ENCODE measurements at regions not wholly inside any gene's neighbourhood (a gene's known extent, or its start where the extent isn't known, plus 50 kb on each side); places are given as distances from the start of the nearest gene placed in this dataset.

GRCh38 chr6:164345806-164346496, 931.4 kb downstream of the QKI start:
- no peak for TF ChIP-seq RAD21 (IDR thresholded peaks at IDR 0.05; ENCODE audit: low read depth)
- TF ChIP-seq CEBPB (IDR thresholded peaks at IDR 0.05), result no peak
- TF ChIP-seq REST (IDR thresholded peaks at IDR 0.05; ENCODE audit: low read depth), result no peak
- no peak for TF ChIP-seq YY1 (IDR thresholded peaks at IDR 0.05; ENCODE audit: low read depth)
- no peak for TF ChIP-seq NFIC (IDR thresholded peaks at IDR 0.05)
- TF ChIP-seq ZBTB7A (IDR thresholded peaks at IDR 0.05; ENCODE audit: low read depth), result no peak
- TF ChIP-seq FOXM1 (IDR thresholded peaks at IDR 0.05; ENCODE audit: borderline replicate concordance, low read depth), result no peak
- TF ChIP-seq MAX (IDR thresholded peaks at IDR 0.05), result no peak
- no peak for TF ChIP-seq EP300 (IDR thresholded peaks at IDR 0.05; ENCODE audit: borderline replicate concordance)
- no peak for TF ChIP-seq USF1 (IDR thresholded peaks at IDR 0.05)
- TF ChIP-seq TCF12 (IDR thresholded peaks at IDR 0.05; ENCODE audit: low read depth), result no peak
- no peak for TF ChIP-seq CREB1 (IDR thresholded peaks at IDR 0.05; ENCODE audit: low read depth)
- TF ChIP-seq TEAD4 (IDR thresholded peaks at IDR 0.05), result no peak

- TF ChIP-seq TAF1 (IDR thresholded peaks at IDR 0.05; ENCODE audit: low read depth) (no peak), ZBTB7A (IDR thresholded peaks at IDR 0.05; ENCODE audit: low read depth) (no peak), EGR1 (IDR thresholded peaks at IDR 0.05) (no peak), CEBPB (IDR thresholded peaks at IDR 0.05) (no peak), REST (IDR thresholded peaks at IDR 0.05; ENCODE audit: low read depth) (no peak), TCF12 (IDR thresholded peaks at IDR 0.05; ENCODE audit: low read depth) (no peak), CREB1 (IDR thresholded peaks at IDR 0.05; ENCODE audit: low read depth) (no peak), FOXM1 (IDR thresholded peaks at IDR 0.05; ENCODE audit: borderline replicate concordance, low read depth) (no peak), YY1 (IDR thresholded peaks at IDR 0.05; ENCODE audit: low read depth) (no peak)
Observed at GRCh38 chr6:164345327-164345726, 930.8 kb downstream of the QKI start.

GRCh38 chr6:164344801-164345291, 930.3 kb downstream of the QKI start:
- TF ChIP-seq REST (IDR thresholded peaks at IDR 0.05; ENCODE audit: low read depth) (no peak), CREB1 (IDR thresholded peaks at IDR 0.05; ENCODE audit: low read depth) (no peak), YY1 (IDR thresholded peaks at IDR 0.05; ENCODE audit: low read depth) (no peak), USF1 (IDR thresholded peaks at IDR 0.05) (no peak), ZBTB7A (IDR thresholded peaks at IDR 0.05; ENCODE audit: low read depth) (no peak), TCF12 (IDR thresholded peaks at IDR 0.05; ENCODE audit: low read depth) (no peak), EP300 (IDR thresholded peaks at IDR 0.05; ENCODE audit: borderline replicate concordance) (no peak), MAX (IDR thresholded peaks at IDR 0.05) (no peak), EGR1 (IDR thresholded peaks at IDR 0.05) (no peak), TEAD4 (IDR thresholded peaks at IDR 0.05) (no peak), TAF1 (IDR thresholded peaks at IDR 0.05; ENCODE audit: low read depth) (no peak), FOXM1 (IDR thresholded peaks at IDR 0.05; ENCODE audit: borderline replicate concordance, low read depth) (no peak), CEBPB (IDR thresholded peaks at IDR 0.05) (no peak), RAD21 (IDR thresholded peaks at IDR 0.05; ENCODE audit: low read depth) (no peak), NFIC (IDR thresholded peaks at IDR 0.05) (no peak)

GRCh38 chr6:164337925-164338397, 923.4 kb downstream of the QKI start:
- TF ChIP-seq NFIC (IDR thresholded peaks at IDR 0.05), result no peak
- no peak for TF ChIP-seq EP300 (IDR thresholded peaks at IDR 0.05; ENCODE audit: borderline replicate concordance)
- TF ChIP-seq YY1 (IDR thresholded peaks at IDR 0.05; ENCODE audit: low read depth), result no peak
- TF ChIP-seq TCF12 (IDR thresholded peaks at IDR 0.05; ENCODE audit: low read depth), result no peak
- no peak for TF ChIP-seq TAF1 (IDR thresholded peaks at IDR 0.05; ENCODE audit: low read depth)
- no peak for TF ChIP-seq RAD21 (IDR thresholded peaks at IDR 0.05; ENCODE audit: low read depth)
- no peak for TF ChIP-seq USF1 (IDR thresholded peaks at IDR 0.05)
